ENCODE measurements at regions not wholly inside any gene's neighbourhood (a gene's known extent, or its start where the extent isn't known, plus 50 kb on each side); places are given as distances from the start of the nearest gene placed in this dataset.

DNA sequence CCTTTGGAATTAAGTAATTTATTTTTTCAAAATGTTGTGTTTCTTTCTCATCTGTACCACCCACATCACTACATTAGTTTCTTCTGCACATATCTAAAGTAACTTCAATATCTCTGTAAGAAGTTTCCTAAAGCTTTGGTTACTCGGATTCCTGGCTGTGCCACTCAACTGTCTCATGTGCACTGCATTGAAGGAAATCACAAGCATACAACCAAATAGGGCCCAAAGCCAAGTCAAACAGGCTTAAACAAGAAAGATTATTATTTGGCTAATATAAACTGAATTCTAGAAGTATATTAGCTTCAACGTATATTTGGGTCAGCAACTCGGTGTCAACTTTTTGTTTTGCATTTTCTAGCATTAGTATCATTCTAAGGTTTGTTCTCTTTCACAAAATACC, 1647.6 kb upstream of the SPRY2 start:
- TF ChIP-seq, protein P1, sequence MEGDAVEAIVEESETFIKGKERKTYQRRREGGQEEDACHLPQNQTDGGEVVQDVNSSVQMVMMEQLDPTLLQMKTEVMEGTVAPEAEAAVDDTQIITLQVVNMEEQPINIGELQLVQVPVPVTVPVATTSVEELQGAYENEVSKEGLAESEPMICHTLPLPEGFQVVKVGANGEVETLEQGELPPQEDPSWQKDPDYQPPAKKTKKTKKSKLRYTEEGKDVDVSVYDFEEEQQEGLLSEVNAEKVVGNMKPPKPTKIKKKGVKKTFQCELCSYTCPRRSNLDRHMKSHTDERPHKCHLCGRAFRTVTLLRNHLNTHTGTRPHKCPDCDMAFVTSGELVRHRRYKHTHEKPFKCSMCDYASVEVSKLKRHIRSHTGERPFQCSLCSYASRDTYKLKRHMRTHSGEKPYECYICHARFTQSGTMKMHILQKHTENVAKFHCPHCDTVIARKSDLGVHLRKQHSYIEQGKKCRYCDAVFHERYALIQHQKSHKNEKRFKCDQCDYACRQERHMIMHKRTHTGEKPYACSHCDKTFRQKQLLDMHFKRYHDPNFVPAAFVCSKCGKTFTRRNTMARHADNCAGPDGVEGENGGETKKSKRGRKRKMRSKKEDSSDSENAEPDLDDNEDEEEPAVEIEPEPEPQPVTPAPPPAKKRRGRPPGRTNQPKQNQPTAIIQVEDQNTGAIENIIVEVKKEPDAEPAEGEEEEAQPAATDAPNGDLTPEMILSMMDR (IDR thresholded peaks at IDR 0.05; ENCODE audit: poor library complexity), result no peak
- TF ChIP-seq EZH2 (IDR thresholded peaks at IDR 0.05; ENCODE audit: borderline replicate concordance), result no peak
- TF ChIP-seq EZH2phosphoT487 (IDR thresholded peaks at IDR 0.05; ENCODE audit: low read depth, severe bottlenecking, unreplicated experiment), result no peak

Measured in hepatocyte (in vitro differentiated cells).